ENCODE measurements at regions not wholly inside any gene's neighbourhood (a gene's known extent, or its start where the extent isn't known, plus 50 kb on each side); places are given as distances from the start of the nearest gene placed in this dataset.

DNA sequence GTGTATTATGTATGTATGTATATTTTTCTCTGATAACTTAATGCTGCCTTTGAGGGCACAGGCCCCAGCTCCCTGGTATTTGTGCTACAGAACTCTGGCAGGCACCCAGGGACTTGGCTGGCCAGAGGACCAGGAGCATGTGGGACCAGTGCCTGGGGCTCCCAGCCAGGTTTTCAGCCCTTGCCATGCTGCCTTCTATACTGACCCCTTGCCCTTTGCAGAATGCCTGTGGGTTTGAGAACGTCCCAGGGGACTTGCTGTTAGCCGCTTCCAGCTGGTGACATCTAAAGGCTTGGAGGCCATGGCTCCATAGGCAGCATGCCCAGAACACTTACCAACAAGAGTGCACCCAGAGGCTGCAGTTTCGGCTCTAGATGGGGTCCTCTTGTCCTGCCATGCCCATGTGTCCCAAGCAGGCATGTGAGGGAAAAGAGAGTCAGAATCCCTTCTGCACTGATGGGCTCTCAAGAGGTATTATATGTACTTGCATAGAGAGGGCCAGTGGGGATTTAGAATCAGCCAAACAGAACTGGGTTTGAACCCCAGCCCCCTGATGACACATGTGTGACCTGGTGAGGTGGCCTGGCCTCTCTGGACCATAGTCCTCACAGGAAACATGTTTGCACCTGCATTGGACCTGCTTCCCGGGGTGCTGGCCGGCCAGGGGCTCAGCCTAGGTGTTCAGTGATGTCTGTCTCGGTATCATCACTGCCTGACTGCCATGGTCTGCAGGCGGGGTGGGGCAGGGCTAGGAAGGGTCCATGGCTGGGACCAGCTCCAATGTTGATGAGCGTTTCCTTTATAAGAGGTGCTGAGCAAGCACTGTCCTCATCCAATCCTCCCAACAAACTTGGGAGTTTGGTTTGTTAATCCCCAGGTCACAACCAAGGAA lies 119.2 kb upstream of the FHL2 start:
- TF ChIP-seq, protein P1, sequence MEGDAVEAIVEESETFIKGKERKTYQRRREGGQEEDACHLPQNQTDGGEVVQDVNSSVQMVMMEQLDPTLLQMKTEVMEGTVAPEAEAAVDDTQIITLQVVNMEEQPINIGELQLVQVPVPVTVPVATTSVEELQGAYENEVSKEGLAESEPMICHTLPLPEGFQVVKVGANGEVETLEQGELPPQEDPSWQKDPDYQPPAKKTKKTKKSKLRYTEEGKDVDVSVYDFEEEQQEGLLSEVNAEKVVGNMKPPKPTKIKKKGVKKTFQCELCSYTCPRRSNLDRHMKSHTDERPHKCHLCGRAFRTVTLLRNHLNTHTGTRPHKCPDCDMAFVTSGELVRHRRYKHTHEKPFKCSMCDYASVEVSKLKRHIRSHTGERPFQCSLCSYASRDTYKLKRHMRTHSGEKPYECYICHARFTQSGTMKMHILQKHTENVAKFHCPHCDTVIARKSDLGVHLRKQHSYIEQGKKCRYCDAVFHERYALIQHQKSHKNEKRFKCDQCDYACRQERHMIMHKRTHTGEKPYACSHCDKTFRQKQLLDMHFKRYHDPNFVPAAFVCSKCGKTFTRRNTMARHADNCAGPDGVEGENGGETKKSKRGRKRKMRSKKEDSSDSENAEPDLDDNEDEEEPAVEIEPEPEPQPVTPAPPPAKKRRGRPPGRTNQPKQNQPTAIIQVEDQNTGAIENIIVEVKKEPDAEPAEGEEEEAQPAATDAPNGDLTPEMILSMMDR (IDR thresholded peaks at IDR 0.05; ENCODE audit: control extremely low read depth in 1 of 3, insufficient read depth in 1 of 3, low read depth in 1 of 3, low read length in 3 of 3): no peak
- no peak for TF ChIP-seq MAFK (IDR thresholded peaks at IDR 0.05; ENCODE audit: low read depth, low read length)
